ENCODE measurements at regions not wholly inside any gene's neighbourhood (a gene's known extent, or its start where the extent isn't known, plus 50 kb on each side); places are given as distances from the start of the nearest gene placed in this dataset.

DNA sequence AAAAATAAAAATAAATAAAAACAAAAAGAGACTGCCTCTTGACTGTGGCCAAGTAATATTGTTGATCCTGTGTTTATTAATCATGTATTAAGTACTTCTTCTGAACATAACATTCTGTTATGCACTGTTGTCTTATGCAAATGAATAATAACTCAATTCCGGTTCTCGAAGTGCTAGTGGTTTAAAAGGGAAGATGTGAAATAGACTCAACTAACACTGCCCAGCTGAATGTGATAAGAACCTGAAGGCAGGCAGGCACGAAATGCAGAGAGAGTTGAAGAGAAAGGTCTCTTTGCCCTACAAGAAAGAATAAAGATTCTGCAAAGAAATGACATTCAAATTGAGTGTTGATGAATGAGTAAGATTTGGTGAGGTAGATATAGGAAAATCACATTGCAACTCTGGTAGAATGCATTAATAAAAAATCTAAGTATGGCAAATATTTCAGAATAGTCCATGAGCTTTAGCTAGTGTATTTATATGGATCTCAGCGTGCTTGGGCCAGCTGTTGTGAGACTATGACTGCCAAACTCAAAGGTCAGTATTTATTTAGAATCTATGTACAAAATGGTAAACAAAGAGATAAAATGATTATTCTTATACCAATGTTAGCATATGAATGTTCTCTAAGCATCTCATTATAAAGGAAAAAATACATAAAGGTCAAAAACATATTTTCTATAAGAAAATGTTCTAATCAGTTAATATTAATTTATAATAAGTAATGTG is 352.3 kb upstream of the CDH7 start:
- H3K4me1 Mint-ChIP-seq (ENCODE audit: unreplicated experiment), result no peaks in the 10 kb centered on the region
- no peak for TF ChIP-seq CTCF (IDR thresholded peaks at IDR 0.05; ENCODE audit: unreplicated experiment)
- DNase-seq (ENCODE audit: low spot score), result no peak
- H3K27me3 Mint-ChIP-seq (ENCODE audit: unreplicated experiment), result peaks cover 1% of the 10 kb centered on the region
- no peak overlapping the region for H3K27ac Mint-ChIP-seq (ENCODE audit: unreplicated experiment)
- no peaks in the 10 kb centered on the region for H3K36me3 Mint-ChIP-seq (ENCODE audit: low read depth, unreplicated experiment)
- H3K9me3 Mint-ChIP-seq (ENCODE audit: unreplicated experiment), result no peaks in the 10 kb centered on the region
- H3K4me3 Mint-ChIP-seq (ENCODE audit: unreplicated experiment), result no peak overlapping the region

DNA sequence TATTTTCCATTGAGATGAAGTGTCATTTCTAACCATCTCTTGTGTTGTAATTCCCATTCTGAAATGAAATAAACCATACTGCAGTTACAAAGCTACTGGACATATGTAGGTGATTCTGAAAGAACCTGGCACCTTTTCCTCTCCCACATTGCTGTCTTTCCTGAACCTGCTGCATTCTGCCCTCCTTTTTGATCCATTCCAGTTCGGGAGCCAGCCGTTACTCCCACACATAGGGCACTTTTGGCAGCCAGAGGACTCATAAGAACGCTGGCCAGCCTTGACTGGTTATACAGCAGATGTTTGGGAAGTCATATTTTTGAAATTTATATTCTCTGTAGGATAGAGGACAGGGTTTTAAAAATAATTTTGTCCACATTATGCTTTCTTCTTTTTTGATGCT is 369.8 kb upstream of the CDH7 start:
- H3K4me1 Mint-ChIP-seq (ENCODE audit: unreplicated experiment), result no peaks in the 10 kb centered on the region
- H3K4me3 Mint-ChIP-seq (ENCODE audit: unreplicated experiment), result no peak overlapping the region
- no peak for TF ChIP-seq CTCF (IDR thresholded peaks at IDR 0.05; ENCODE audit: unreplicated experiment)
- no peak for DNase-seq (ENCODE audit: low spot score)
- H3K27ac Mint-ChIP-seq (ENCODE audit: unreplicated experiment), result no peak overlapping the region
- no peaks in the 10 kb centered on the region for H3K9me3 Mint-ChIP-seq (ENCODE audit: unreplicated experiment)
- H3K27me3 Mint-ChIP-seq (ENCODE audit: unreplicated experiment), result peaks cover 2% of the 10 kb centered on the region
- H3K36me3 Mint-ChIP-seq (ENCODE audit: low read depth, unreplicated experiment), result no peaks in the 10 kb centered on the region

DNA sequence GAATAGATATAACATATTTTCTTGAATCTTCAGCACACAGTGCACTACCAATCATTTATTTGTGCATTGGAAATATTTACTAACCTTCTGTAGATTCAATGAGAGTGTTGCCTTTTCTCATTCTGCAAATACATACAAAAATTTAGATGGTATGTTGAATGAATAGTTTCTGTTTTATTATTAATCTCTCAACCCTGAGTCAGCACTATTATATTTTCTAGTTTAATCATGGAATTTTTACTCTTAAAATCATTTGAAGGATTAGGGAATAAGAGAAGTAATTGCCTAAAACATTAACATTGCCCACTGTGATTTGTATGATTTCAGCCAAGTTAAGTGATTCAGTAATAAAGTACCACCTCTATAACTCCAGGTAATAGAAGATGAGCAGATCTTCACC is 370.2 kb upstream of the CDH7 start:
- TF ChIP-seq CTCF (IDR thresholded peaks at IDR 0.05; ENCODE audit: unreplicated experiment), result no peak
- H3K4me1 Mint-ChIP-seq (ENCODE audit: unreplicated experiment), result no peaks in the 10 kb centered on the region
- no peak for DNase-seq (ENCODE audit: low spot score)
- peaks cover 2% of the 10 kb centered on the region for H3K27me3 Mint-ChIP-seq (ENCODE audit: unreplicated experiment)
- no peaks in the 10 kb centered on the region for H3K9me3 Mint-ChIP-seq (ENCODE audit: unreplicated experiment)
- no peaks in the 10 kb centered on the region for H3K36me3 Mint-ChIP-seq (ENCODE audit: low read depth, unreplicated experiment)
- H3K4me3 Mint-ChIP-seq (ENCODE audit: unreplicated experiment), result no peak overlapping the region
- H3K27ac Mint-ChIP-seq (ENCODE audit: unreplicated experiment), result no peak overlapping the region

- no peak for TF ChIP-seq CTCF (IDR thresholded peaks at IDR 0.05; ENCODE audit: unreplicated experiment)
- H3K4me1 Mint-ChIP-seq (ENCODE audit: unreplicated experiment), result peaks cover 7% of the 10 kb centered on the region
- DNase-seq (ENCODE audit: low spot score), result no peak
- H3K9me3 Mint-ChIP-seq (ENCODE audit: unreplicated experiment), result no peaks in the 10 kb centered on the region
- H3K27me3 Mint-ChIP-seq (ENCODE audit: unreplicated experiment), result peaks cover 2% of the 10 kb centered on the region
- H3K27ac Mint-ChIP-seq (ENCODE audit: unreplicated experiment), result no peak overlapping the region
- no peak overlapping the region for H3K4me3 Mint-ChIP-seq (ENCODE audit: unreplicated experiment)
- no peaks in the 10 kb centered on the region for H3K36me3 Mint-ChIP-seq (ENCODE audit: low read depth, unreplicated experiment)
Observed at GRCh38 chr18:65372904-65373303, 377.9 kb upstream of the CDH7 start.

- no peak overlapping the region for H3K27ac Mint-ChIP-seq (ENCODE audit: unreplicated experiment)
- H3K9me3 Mint-ChIP-seq (ENCODE audit: unreplicated experiment), result no peaks in the 10 kb centered on the region
- H3K27me3 Mint-ChIP-seq (ENCODE audit: unreplicated experiment), result no peaks in the 10 kb centered on the region
- peaks cover 4% of the 10 kb centered on the region for H3K4me1 Mint-ChIP-seq (ENCODE audit: unreplicated experiment)
- no peak for TF ChIP-seq CTCF (IDR thresholded peaks at IDR 0.05; ENCODE audit: unreplicated experiment)
- no peaks in the 10 kb centered on the region for H3K36me3 Mint-ChIP-seq (ENCODE audit: low read depth, unreplicated experiment)
- no peak for DNase-seq (ENCODE audit: low spot score)
- H3K4me3 Mint-ChIP-seq (ENCODE audit: unreplicated experiment), result no peak overlapping the region
Observed at GRCh38 chr18:65365245-65365980, 385.4 kb upstream of the CDH7 start.

Data from endothelial cell (in vitro differentiated cells).